Upper lobe of left lung (tissue), 6 donors: ENCODE measurements at regions not wholly inside any gene's neighbourhood (a gene's known extent, or its start where the extent isn't known, plus 50 kb on each side); places are given as distances from the start of the nearest gene placed in this dataset.

Experiments used
- ATAC-seq, 2 donors: fragments of 200-7000 bp; cut with Tn5 transposase; one replicate each; pipeline ENCODE4 v1.9.1; 2022; ENCODE audit warnings: mild to moderate bottlenecking in 2 of 2, moderate library complexity in 2 of 2; ENCODE audit not compliant: low FRiP score in 2 of 2
- DNase-seq, 2 donors: peaks; one replicate each; pipeline ENCODE4 v3.0.0-alpha.2; 2019 to 2020
- H3K27ac ChIP-seq, 4 donors: fragments of 200-600 bp; sonication (generic); one replicate each; pipeline ENCODE4 v1.5.1; 2016 to 2019
- H3K27me3 ChIP-seq, 4 donors: fragments of 200-600 bp; sonication (generic); one replicate each; pipeline ENCODE4 v1.5.1; 2017 to 2019
- H3K36me3 ChIP-seq, 4 donors: fragments of 200-600 bp; sonication (generic); one replicate each; pipeline ENCODE4 v1.5.1; 2016 to 2019
- H3K4me1 ChIP-seq, 4 donors: fragments of 200-600 bp; sonication (generic); one replicate each; pipeline ENCODE4 v1.5.1; 2018 to 2019
- H3K4me3 ChIP-seq, 4 donors: fragments of 200-600 bp; sonication (generic); one replicate each; pipeline ENCODE4 v1.5.1; 2017 to 2019; ENCODE audit warnings: mild to moderate bottlenecking in 2 of 4, moderate library complexity in 1 of 4
- H3K9me3 ChIP-seq, 4 donors: fragments of 200-600 bp; sonication (generic); one replicate each; pipeline ENCODE4 v1.5.1; 2018 to 2019
- EP300 ChIP-seq, 4 donors: sonication (generic); formaldehyde crosslinking; IDR thresholded peaks; one replicate each; pipeline ENCODE4 v1.5.1; 2017; ENCODE audit warnings: antibody characterized with exemption in 4 of 4, control low read depth in 2 of 4
- POLR2A ChIP-seq, 4 donors: fragments of 450-650 bp; IDR thresholded peaks; one replicate each; pipeline ENCODE4 v1.5.1; 2016 to 2017; ENCODE audit warnings: antibody characterized with exemption in 4 of 4, mild to moderate bottlenecking in 2 of 4
- POLR2AphosphoS5 ChIP-seq, 2 donors: sonication (generic); formaldehyde crosslinking; IDR thresholded peaks; one replicate each; pipeline ENCODE4 v1.5.1; 2017; ENCODE audit warnings: antibody characterized with exemption in 2 of 2
- WGBS, 2 donors: methylation state at CpG; one replicate each; pipeline ENCODE4 v1.1.5; 2017 to 2018; 5-methylcytosine and 5-hydroxymethylcytosine counted together
- TF ChIP-seq, protein P1 (sequence below), 6 experiments: fragments of 450-650 bp in 4 of 6; fragments of 200-600 bp in 2 of 6; sonication (generic) in 2 of 6; IDR thresholded peaks; one replicate each; pipeline ENCODE4 v1.5.1; 2016 to 2019; ENCODE audit warnings: antibody characterized with exemption in 6 of 6
- donor health status: DM: no; HTN: no; CAD: no; lungs with moderate emphysema.
- donor health status: DM: no; HTN: yes; CAD: no; lungs with severe emphysema.

DNA sequence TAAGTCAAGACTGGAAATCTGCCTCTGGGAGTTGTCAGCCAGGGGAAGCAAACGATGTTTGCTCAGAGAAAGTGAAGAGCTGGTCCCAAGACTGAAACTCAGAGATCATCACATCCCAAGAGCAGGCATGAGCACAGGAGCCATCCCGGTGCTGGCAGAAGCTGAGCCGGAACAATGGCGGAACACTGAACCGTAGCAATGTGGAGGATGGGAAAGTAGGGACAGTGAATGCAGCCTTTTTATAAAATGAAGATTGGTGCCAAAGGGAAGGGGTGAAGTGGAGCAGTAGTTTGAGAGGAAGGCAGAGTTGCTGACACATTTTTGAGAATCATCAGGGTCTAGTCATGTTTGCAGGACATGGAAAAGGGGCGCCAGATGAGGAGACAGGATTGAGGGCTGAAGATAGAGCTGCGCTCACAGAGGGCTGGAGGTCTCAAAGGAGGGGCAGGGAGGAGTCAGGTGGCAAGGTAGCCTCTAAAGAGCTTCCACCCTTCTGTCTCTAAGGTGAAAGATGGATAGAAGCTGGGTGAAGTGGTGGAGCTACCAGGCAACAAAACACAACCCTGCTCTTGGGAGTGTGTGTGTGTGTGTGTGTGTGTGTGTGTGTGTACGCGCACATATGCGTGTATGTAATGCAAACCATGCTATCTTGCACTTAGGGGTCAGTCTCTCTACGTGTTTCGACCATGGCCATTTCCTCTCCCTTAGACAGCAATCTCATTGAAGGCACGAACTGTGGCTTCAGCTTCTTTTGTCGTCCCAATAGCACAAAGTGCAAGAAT lies 94.3 kb upstream of the IRF2BP2 start:
- TF ChIP-seq EP300 (IDR thresholded peaks at IDR 0.05) (no peak), POLR2A (IDR thresholded peaks at IDR 0.05) (no peak)
- Histone ChIP-seq H3K27ac (no peak overlapping the region), H3K36me3 (no peaks in the 10 kb centered on the region), H3K4me3 (no peak overlapping the region), H3K9me3 (no peaks in the 10 kb centered on the region), H3K4me1 (peaks cover 7 to 22% (median 18%) of the 10 kb centered on the region in 4 donors), H3K27me3 (no peaks in the 10 kb centered on the region)
- ATAC-seq (no peak), DNase-seq (no peak)
- 96% methylated on average over 14 of the region's 14 CpGs for whole genome bisulfite sequencing, 2 donors

GRCh38 chr1:234702342-234703000 lies 92.5 kb upstream of the IRF2BP2 start:
- no peak for DNase-seq
- WGBS, 2 donors = 70 to 82% methylated on average over 7 of the region's 7 CpGs
- H3K9me3 ChIP-seq = no peaks in the 10 kb centered on the region

DNA sequence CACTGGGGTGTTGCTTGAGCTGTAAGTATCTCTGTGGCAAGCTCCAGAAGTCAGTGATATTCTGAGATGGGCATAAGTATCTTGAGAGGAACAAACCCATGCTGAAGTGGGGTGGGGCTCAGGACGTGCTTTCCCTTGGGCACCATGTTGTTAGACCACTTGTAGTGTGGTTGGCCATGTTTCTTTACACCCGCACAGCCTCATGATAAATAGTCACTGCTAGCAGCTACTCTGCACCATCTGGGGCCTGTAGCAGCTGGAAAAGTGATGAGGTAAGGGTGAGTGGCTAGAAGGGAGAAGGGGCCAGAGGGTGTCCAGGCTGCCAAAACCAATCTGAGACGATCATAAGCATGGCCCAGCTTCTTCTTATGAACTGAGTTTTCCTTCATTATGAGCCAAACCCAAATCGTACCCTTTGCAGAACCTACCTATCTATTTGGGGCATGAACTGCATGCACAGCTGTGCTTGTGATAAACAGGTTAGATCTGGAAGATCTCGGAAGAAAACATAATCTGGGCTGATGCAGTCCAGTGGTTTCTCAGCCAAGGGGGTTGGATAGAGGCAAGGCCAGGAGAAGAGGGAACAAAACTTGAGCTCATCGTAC lies 91.9 kb upstream of the IRF2BP2 start:
- no peaks in the 10 kb centered on the region for H3K27me3 ChIP-seq
- H3K4me3 ChIP-seq = no peak overlapping the region
- H3K36me3 ChIP-seq = no peaks in the 10 kb centered on the region
- TF ChIP-seq POLR2AphosphoS5 (IDR thresholded peaks at IDR 0.05) (no peak), POLR2A (IDR thresholded peaks at IDR 0.05) (no peak), EP300 (IDR thresholded peaks at IDR 0.05) (no peak)
- TF ChIP-seq, protein P1, sequence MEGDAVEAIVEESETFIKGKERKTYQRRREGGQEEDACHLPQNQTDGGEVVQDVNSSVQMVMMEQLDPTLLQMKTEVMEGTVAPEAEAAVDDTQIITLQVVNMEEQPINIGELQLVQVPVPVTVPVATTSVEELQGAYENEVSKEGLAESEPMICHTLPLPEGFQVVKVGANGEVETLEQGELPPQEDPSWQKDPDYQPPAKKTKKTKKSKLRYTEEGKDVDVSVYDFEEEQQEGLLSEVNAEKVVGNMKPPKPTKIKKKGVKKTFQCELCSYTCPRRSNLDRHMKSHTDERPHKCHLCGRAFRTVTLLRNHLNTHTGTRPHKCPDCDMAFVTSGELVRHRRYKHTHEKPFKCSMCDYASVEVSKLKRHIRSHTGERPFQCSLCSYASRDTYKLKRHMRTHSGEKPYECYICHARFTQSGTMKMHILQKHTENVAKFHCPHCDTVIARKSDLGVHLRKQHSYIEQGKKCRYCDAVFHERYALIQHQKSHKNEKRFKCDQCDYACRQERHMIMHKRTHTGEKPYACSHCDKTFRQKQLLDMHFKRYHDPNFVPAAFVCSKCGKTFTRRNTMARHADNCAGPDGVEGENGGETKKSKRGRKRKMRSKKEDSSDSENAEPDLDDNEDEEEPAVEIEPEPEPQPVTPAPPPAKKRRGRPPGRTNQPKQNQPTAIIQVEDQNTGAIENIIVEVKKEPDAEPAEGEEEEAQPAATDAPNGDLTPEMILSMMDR (IDR thresholded peaks at IDR 0.05) = no peak
- H3K4me1 ChIP-seq = peaks cover under 1 to 7% (median 3%) of the 10 kb centered on the region in 4 donors
- peak in 1 of 2 donors; percentile 78 for ATAC-seq
- DNase-seq = no peak
- WGBS, 2 donors = 81 to 95% methylated on average over 6 of the region's 6 CpGs
- H3K27ac ChIP-seq = no peak overlapping the region
- no peaks in the 10 kb centered on the region for H3K9me3 ChIP-seq

More at GRCh38 chr1:234702342-234703000, 92.5 kb upstream of the IRF2BP2 start:
- no peaks in the 10 kb centered on the region for H3K36me3 ChIP-seq
- H3K4me1 ChIP-seq = peaks cover 7 to 13% (median 7%) of the 10 kb centered on the region in 4 donors
- H3K4me3 ChIP-seq = no peak overlapping the region
- ATAC-seq = peak in 1 of 2 donors; percentile 89
- H3K27me3 ChIP-seq = no peaks in the 10 kb centered on the region
- H3K27ac ChIP-seq = no peak overlapping the region
- TF ChIP-seq POLR2AphosphoS5 (IDR thresholded peaks at IDR 0.05) (no peak), EP300 (IDR thresholded peaks at IDR 0.05) (no peak), POLR2A (IDR thresholded peaks at IDR 0.05) (no peak)
- TF ChIP-seq, protein P1 (IDR thresholded peaks at IDR 0.05) = no peak

- DNase-seq = no peak
- Histone ChIP-seq H3K27ac (no peak overlapping the region), H3K4me3 (no peak overlapping the region), H3K27me3 (no peaks in the 10 kb centered on the region), H3K4me1 (peaks cover 0 to 4% (median 0%) of the 10 kb centered on the region in 4 donors), H3K9me3 (no peaks in the 10 kb centered on the region), H3K36me3 (no peaks in the 10 kb centered on the region)
- TF ChIP-seq EP300 (IDR thresholded peaks at IDR 0.05) = no peak
- TF ChIP-seq POLR2AphosphoS5 (IDR thresholded peaks at IDR 0.05) = no peak
- TF ChIP-seq, protein P1 (IDR thresholded peaks at IDR 0.05) = no peak
- TF ChIP-seq POLR2A (IDR thresholded peaks at IDR 0.05) = no peak
- 70 to 74% methylated on average over 7 of the region's 7 CpGs for WGBS, 2 donors
- peak in 1 of 2 donors; percentile 49 for ATAC-seq
Measured at GRCh38 chr1:234699795-234700665, 90.1 kb upstream of the IRF2BP2 start.
